Skin epidermis (tissue), 12 donors: ENCODE measurements at regions not wholly inside any gene's neighbourhood (a gene's known extent, or its start where the extent isn't known, plus 50 kb on each side); places are given as distances from the start of the nearest gene placed in this dataset.

ENCODE experiments used
- H3K27ac ChIP-seq, 21 experiments: fragments of 200-600 bp; sonication (generic) in 11 of 21; one replicate each; pipeline ENCODE4 v1.5.0; 2020; ENCODE audit warnings: mild to moderate bottlenecking in 3 of 21, inconsistent platforms in 2 of 21, moderate library complexity in 2 of 21
- H3K4me3 ChIP-seq, 7 experiments: fragments of 200-600 bp; sonication (generic) in 2 of 7; one replicate each; pipeline ENCODE4 v1.5.0; 2020; ENCODE audit warnings: inconsistent platforms in 2 of 7, mild to moderate bottlenecking in 2 of 7, moderate library complexity in 1 of 7

- Histone ChIP-seq H3K4me3 (no peak overlapping the region), H3K27ac (no peak overlapping the region)
Measured at GRCh38 chr16:73319261-73319660, 271.3 kb upstream of the ZFHX3 start.

DNA sequence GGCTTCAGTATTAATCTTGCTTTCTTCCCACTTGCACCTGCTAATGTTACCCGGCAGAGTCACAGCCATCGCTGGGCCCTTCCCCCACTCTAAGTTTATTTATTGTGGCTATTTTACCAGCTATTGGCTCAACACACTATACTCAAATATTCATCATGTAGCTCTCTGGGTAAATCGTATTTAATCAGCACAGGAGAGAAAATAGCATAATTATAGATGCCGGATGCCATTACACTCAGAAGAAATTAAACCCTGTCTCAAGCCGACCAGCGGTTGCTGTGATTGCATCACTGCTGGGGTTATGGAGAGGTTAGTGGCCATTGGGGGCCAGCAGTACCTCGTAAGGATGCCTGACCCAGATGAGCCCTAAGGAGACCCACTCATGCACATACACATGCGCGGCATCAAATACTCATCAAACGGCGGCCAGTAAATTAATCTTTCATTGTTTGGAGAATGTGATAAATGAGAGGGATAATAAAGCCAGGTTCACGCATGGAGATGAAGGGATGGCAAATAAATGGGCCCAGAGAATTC, 269.5 kb upstream of the ZFHX3 start:
- no peak overlapping the region for H3K27ac ChIP-seq

GRCh38 chr16:73315645-73316044, 267.7 kb upstream of the ZFHX3 start:
- Histone ChIP-seq H3K4me3 (no peak overlapping the region), H3K27ac (no peak overlapping the region)

More for the DNA sequence above, 269.5 kb upstream of the ZFHX3 start:
- H3K4me3 ChIP-seq, result no peak overlapping the region

GRCh38 chr16:73313950-73314349, 266.0 kb upstream of the ZFHX3 start:
- Histone ChIP-seq H3K27ac (no peak overlapping the region), H3K4me3 (no peak overlapping the region)

GRCh38 chr16:73311857-73312723, 264.2 kb upstream of the ZFHX3 start:
- Histone ChIP-seq H3K27ac (no peak overlapping the region), H3K4me3 (no peak overlapping the region)

GRCh38 chr16:73308771-73309170, 260.8 kb upstream of the ZFHX3 start:
- Histone ChIP-seq H3K27ac (no peak overlapping the region), H3K4me3 (no peak overlapping the region)

DNA sequence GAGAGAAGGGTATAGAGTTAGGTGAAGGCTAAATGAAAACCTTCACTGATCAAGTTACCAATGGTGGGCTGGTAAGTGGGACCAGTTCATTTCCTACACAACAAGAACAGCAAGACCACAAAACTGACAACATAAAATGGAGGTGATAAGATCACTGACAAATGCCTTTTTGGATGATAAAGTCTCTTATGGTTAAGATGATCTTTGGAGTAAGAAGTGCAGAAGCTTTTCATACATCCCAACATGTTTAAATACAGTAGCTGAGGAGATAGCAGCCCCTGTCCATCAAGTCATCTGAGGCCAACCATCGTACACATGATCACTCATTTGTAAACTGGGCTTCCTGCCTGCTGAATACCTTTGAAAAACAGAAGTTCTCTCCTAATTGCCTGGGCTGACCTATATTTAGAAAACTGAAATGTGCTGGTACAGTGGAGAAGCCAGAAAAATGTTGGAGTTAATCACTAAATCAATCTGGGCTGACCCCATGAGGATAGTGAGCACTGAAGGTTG, 259.0 kb upstream of the ZFHX3 start:
- Histone ChIP-seq H3K4me3 (no peak overlapping the region), H3K27ac (no peak overlapping the region)

- H3K27ac ChIP-seq, result no peak overlapping the region
Measured at GRCh38 chr16:73304008-73304774, 256.3 kb upstream of the ZFHX3 start.

DNA sequence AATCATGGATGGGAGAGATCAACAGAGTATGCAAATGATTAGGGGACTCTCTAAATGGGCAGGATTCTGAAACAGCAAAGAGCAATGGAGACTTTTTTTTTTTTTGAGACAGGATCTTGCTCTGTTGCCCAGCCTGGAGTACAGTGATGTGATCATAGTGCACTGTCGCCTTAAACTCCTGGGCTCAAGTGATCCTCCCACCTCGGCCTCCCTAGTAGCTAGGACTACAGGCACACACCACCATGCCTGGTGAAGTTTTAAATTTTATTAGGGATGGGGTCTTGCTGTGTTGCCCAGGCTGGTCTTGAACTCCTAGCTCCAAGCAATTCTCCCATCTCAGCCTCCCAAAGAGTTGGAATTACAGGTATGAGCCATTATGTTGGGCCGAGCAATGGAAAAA, 255.0 kb upstream of the ZFHX3 start:
- Histone ChIP-seq H3K4me3 (no peak overlapping the region), H3K27ac (no peak overlapping the region)

More at GRCh38 chr16:73304008-73304774, 256.3 kb upstream of the ZFHX3 start:
- no peak overlapping the region for H3K4me3 ChIP-seq

DNA sequence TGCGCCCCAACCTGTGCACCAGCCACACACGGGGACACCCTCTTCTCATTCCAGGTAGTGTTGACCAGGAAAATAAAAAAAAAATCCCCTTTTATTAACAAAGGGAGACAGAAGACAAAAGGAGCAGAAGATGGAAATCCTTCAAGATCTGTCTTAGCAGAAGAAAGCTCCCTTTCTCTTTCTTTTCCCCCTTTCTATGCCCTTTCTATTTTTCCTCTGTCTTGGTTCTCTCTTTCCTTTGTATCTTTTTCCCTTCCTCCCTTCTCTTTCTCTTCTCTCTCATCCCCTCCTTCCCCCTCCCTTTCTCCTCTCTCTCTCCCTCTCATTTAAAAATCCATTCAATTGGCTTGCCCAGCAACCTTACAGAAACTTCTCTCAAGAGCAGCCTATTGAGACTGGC, 254.1 kb upstream of the ZFHX3 start:
- Histone ChIP-seq H3K27ac (no peak overlapping the region), H3K4me3 (no peak overlapping the region)

- H3K4me3 ChIP-seq, result no peak overlapping the region
- H3K27ac ChIP-seq, result no peak overlapping the region
Measured at GRCh38 chr16:73299346-73299745, 251.4 kb upstream of the ZFHX3 start.

DNA sequence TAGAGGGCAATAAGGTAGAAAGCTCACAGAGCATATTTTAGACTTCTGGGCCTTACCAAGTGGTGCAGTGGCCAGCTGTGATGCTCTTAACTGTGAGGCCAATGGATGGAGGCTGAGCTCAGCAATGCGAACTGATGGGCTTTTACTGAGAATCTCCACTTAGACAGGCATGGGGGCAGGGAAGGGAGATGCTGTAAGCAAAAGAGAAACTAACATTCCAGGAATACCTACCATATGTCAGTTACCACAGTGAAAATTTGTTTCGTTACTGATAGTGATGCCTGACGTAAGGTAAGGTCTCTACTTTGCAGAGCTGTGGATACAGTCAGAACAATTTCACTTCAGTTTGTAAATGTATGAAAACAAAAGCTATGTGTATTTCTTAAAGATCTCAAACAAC, 250.6 kb upstream of the ZFHX3 start:
- Histone ChIP-seq H3K4me3 (no peak overlapping the region), H3K27ac (no peak overlapping the region)

- Histone ChIP-seq H3K4me3 (no peak overlapping the region), H3K27ac (no peak overlapping the region)
Measured at GRCh38 chr16:73290258-73290657, 242.3 kb upstream of the ZFHX3 start.

- Histone ChIP-seq H3K27ac (no peak overlapping the region), H3K4me3 (no peak overlapping the region)
Measured at GRCh38 chr16:73289232-73289631, 241.3 kb upstream of the ZFHX3 start.

GRCh38 chr16:73288520-73288919, 240.6 kb upstream of the ZFHX3 start:
- no peak overlapping the region for H3K4me3 ChIP-seq
- no peak overlapping the region for H3K27ac ChIP-seq

- Histone ChIP-seq H3K27ac (no peak overlapping the region), H3K4me3 (no peak overlapping the region)
Measured at GRCh38 chr16:73287859-73288405, 240.0 kb upstream of the ZFHX3 start.

DNA sequence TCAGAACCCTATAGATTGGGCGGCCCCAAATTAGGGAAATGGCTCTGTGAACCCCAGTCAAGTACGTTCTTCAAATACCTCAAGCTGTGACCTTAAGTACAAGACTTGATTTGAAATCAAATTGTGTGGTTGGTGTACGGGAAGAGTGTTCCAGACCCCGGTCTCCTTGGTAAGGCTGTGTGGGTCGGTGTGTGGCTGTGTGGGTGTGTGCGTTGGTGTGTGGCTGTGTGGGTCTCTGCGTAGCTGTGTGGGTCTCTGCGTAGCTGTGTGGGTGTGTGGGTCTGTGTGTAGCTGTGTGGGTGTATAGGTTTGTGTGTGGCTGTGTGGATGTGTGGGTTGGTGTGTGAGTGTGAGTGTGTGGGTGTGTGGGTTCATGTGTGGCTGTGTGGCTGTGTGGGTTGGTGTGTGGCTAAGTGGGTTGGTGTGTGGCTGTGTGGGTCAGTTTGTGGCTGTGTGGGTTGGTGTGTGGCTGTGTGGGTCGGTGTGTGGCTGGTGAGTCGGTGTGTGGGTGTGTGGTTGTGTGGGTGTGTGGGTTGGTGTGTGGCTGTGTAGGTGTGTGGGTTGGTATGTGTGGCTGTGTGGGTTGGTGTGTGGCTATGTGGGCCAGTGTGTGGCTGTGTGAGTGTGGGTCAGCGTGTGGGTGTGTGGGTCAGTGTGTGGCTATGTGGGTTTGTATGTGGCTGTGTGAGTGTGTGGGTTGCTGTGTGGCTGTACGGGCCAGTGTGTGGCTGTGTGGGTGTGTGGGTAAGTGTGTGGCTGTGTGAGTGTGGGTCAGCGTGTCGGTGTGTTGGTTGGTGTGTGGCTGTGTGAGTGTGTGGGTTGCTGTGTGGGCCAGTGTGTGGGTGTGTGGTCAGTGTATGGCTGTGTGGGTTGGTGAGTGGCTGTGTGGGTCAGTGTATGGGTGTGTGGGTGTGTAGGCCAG, 238.7 kb upstream of the ZFHX3 start:
- H3K27ac ChIP-seq, result no peak overlapping the region
- H3K4me3 ChIP-seq, result no peak overlapping the region

DNA sequence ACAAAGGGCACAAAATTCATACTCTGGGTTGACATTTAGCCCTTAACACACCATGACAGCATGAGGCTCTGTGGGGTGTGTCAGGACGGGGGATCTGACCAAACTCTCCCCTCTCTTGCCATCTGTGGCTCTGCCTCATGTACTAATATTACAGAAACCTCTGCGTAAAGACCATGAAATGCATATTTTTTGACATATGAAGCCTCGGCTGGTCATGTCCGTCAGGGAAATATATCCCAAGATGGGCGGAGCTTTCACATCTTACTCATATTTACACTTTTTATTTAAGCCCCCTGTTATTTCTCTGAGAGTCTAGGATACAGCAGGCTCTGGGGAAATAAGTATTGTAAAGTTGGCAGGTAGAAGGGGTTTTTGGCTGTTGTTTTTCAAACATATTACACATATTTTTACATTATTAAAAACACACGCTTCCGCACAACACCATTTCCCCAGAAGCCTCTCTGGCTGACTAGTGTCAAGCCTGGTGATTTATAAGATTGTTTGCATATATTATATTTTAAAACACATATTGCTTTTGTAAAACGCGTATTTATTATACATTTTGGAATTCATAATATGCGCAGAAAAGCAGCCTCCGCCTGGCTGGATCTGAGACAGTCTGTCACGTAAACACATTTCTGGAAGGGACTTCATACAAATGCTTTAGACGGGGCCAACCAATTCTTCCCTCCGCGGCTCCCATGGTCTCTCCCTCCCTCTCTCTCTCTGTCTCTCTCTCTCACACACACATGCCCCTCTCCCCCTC, 237.7 kb upstream of the ZFHX3 start:
- H3K4me3 ChIP-seq, result no peak overlapping the region
- H3K27ac ChIP-seq, result no peak overlapping the region

- Histone ChIP-seq H3K4me3 (no peak overlapping the region), H3K27ac (no peak overlapping the region)
Measured at GRCh38 chr16:73280388-73280787, 232.5 kb upstream of the ZFHX3 start.
